GM12878 (cell line): ENCODE measurements at regions not wholly inside any gene's neighbourhood (a gene's known extent, or its start where the extent isn't known, plus 50 kb on each side); places are given as distances from the start of the nearest gene placed in this dataset.

Experiments used
- BRCA1 ChIP-seq: IDR thresholded peaks from 2 replicates; pipeline ENCODE4 v1.6.1; 2011; ENCODE audit warnings: low read depth, low read length, improper control_type of control experiment
- CBFB ChIP-seq: IDR thresholded peaks from 2 replicates; pipeline ENCODE4 v1.6.1; 2016; ENCODE audit warnings: antibody characterized with exemption, low read depth
- CREB1 ChIP-seq: IDR thresholded peaks from 2 replicates; pipeline ENCODE4 v1.6.1; 2012; ENCODE audit warnings: low read depth, mild to moderate bottlenecking, inconsistent platforms
- HDAC2 ChIP-seq: fragments of 200-600 bp; sonication (generic); IDR thresholded peaks from 2 replicates; pipeline ENCODE4 v1.6.1; 2017
- JUNB ChIP-seq: IDR thresholded peaks from 2 replicates; pipeline ENCODE4 v1.6.1; 2016; ENCODE audit warnings: antibody characterized with exemption, mild to moderate bottlenecking
- MTA2 ChIP-seq: fragments of 450-650 bp; IDR thresholded peaks from 2 replicates; pipeline ENCODE4 v1.6.1; 2016; ENCODE audit warnings: low read depth, mild to moderate bottlenecking, moderate library complexity
- MXI1 ChIP-seq: fragments of 150-350 bp; IDR thresholded peaks from 2 replicates; pipeline ENCODE4 v1.6.1; 2011; ENCODE audit warnings: low read depth, mild to moderate bottlenecking, inconsistent platforms, low read length, improper control_type of control experiment
- MYC ChIP-seq: IDR thresholded peaks from 2 replicates; pipeline ENCODE4 v1.6.1; 2011; ENCODE audit warnings: mild to moderate bottlenecking, low read length, moderate library complexity, inconsistent platforms; ENCODE audit not compliant: insufficient read depth, insufficient replicate concordance, insufficient read length, severe bottlenecking
- NFYB ChIP-seq: IDR thresholded peaks from 2 replicates; pipeline ENCODE4 v1.6.1; 2011; ENCODE audit warnings: low read depth, mild to moderate bottlenecking, low read length, improper control_type of control experiment, moderate library complexity; ENCODE audit not compliant: insufficient read depth
- NR2C1 ChIP-seq: fragments of 450-650 bp; IDR thresholded peaks from 2 replicates; pipeline ENCODE4 v1.6.1; 2017; ENCODE audit warnings: antibody characterized with exemption, mild to moderate bottlenecking, moderate library complexity
- SIN3A ChIP-seq: IDR thresholded peaks from 2 replicates; pipeline ENCODE4 v1.6.1; 2012; ENCODE audit warnings: low read depth, low read length, improper control_type of control experiment
- SMAD1 ChIP-seq: fragments of 450-650 bp; IDR thresholded peaks from 2 replicates; pipeline ENCODE4 v1.6.1; 2018; ENCODE audit warnings: mild to moderate bottlenecking, low read depth; ENCODE audit not compliant: partially characterized antibody
- SMC3 ChIP-seq: IDR thresholded peaks from 2 replicates; pipeline ENCODE4 v1.6.1; 2011; ENCODE audit warnings: low read length, improper control_type of control experiment, borderline replicate concordance
- SP1 ChIP-seq: IDR thresholded peaks from one replicate; pipeline ENCODE4 v1.6.1; 2011; ENCODE audit warnings: low read depth, low read length
- TARDBP ChIP-seq: IDR thresholded peaks from 2 replicates; pipeline ENCODE4 v1.6.1; 2016; ENCODE audit warnings: borderline replicate concordance
- TCF7 ChIP-seq: IDR thresholded peaks from 2 replicates; pipeline ENCODE4 v1.6.1; 2014; ENCODE audit warnings: antibody characterized with exemption, borderline replicate concordance
- ZNF207 ChIP-seq: fragments of 450-650 bp; IDR thresholded peaks from 2 replicates; pipeline ENCODE4 v1.6.1; 2014; ENCODE audit warnings: antibody characterized with exemption, mild to moderate bottlenecking, borderline replicate concordance
- ZNF384 ChIP-seq: IDR thresholded peaks from 2 replicates; pipeline ENCODE4 v1.6.1; 2012; ENCODE audit warnings: low read depth, mild to moderate bottlenecking, low read length, improper control_type of control experiment, borderline replicate concordance
- TF ChIP-seq, protein P1 (sequence below): fragments of 150-350 bp; IDR thresholded peaks from 2 replicates; pipeline ENCODE4 v1.6.1; 2016; ENCODE audit warnings: low read depth, low read length
- TF ChIP-seq, protein P2 (sequence below): IDR thresholded peaks from 2 replicates; pipeline ENCODE4 v1.6.1; 2011; ENCODE audit warnings: borderline replicate concordance, low read depth, mild to moderate bottlenecking, moderate library complexity, low read length; ENCODE audit not compliant: insufficient read depth, poor library complexity, severe bottlenecking
- TF ChIP-seq, protein P3 (sequence below): fragments of 450-650 bp; IDR thresholded peaks from 2 replicates; pipeline ENCODE4 v1.6.1; 2017; ENCODE audit warnings: mild to moderate bottlenecking
- TF ChIP-seq, protein P4 (sequence below): fragments of 150-350 bp; IDR thresholded peaks from 2 replicates; pipeline ENCODE4 v1.6.1; 2014; ENCODE audit warnings: mild to moderate bottlenecking, low read depth, low read length
- TF ChIP-seq, protein P5 (sequence below): fragments of 450-650 bp; conservative IDR thresholded peaks from 2 replicates; pipeline ENCODE4 v1.6.1; 2017; ENCODE audit warnings: mild to moderate bottlenecking, moderate library complexity

DNA sequence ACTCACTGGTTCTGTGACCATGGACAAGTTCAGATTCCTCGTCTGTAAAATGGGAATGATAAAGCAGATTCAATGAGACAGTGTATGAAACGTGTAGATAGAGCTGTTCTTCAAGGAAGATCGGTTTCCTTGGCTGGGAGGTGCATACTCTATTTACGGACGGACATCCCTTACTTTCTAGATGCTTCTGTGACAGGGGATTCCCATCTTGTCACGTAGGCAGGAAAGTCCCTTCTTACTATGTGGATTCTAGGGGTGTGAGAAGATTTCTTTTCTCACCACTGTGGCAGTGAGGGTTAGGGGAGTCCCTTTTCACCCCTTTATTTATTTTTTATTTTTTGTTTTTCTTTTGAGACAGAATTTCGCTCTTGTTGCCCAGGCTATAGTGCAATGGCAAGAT, 180.9 kb upstream of the TBL1XR1 start (continued):
- TF ChIP-seq, protein P1, sequence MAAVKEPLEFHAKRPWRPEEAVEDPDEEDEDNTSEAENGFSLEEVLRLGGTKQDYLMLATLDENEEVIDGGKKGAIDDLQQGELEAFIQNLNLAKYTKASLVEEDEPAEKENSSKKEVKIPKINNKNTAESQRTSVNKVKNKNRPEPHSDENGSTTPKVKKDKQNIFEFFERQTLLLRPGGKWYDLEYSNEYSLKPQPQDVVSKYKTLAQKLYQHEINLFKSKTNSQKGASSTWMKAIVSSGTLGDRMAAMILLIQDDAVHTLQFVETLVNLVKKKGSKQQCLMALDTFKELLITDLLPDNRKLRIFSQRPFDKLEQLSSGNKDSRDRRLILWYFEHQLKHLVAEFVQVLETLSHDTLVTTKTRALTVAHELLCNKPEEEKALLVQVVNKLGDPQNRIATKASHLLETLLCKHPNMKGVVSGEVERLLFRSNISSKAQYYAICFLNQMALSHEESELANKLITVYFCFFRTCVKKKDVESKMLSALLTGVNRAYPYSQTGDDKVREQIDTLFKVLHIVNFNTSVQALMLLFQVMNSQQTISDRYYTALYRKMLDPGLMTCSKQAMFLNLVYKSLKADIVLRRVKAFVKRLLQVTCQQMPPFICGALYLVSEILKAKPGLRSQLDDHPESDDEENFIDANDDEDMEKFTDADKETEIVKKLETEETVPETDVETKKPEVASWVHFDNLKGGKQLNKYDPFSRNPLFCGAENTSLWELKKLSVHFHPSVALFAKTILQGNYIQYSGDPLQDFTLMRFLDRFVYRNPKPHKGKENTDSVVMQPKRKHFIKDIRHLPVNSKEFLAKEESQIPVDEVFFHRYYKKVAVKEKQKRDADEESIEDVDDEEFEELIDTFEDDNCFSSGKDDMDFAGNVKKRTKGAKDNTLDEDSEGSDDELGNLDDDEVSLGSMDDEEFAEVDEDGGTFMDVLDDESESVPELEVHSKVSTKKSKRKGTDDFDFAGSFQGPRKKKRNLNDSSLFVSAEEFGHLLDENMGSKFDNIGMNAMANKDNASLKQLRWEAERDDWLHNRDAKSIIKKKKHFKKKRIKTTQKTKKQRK: no peak
- TF ChIP-seq MXI1 (no peak), TCF7 (no peak), SMAD1 (no peak), SIN3A (no peak), JUNB (no peak), BRCA1 (no peak), CBFB (no peak), HDAC2 (no peak), ZNF207 (no peak), ZNF384 (no peak), CREB1 (peak; percentile 53; the same call in 1 of the 2 replicates), NR2C1 (no peak), SMC3 (no peak), MYC (no peak), NFYB (no peak), MTA2 (peak; percentile 27; the same call in 1 of the 2 replicates), SP1 (peak; percentile 27), TARDBP (no peak)
- TF ChIP-seq, protein P2, sequence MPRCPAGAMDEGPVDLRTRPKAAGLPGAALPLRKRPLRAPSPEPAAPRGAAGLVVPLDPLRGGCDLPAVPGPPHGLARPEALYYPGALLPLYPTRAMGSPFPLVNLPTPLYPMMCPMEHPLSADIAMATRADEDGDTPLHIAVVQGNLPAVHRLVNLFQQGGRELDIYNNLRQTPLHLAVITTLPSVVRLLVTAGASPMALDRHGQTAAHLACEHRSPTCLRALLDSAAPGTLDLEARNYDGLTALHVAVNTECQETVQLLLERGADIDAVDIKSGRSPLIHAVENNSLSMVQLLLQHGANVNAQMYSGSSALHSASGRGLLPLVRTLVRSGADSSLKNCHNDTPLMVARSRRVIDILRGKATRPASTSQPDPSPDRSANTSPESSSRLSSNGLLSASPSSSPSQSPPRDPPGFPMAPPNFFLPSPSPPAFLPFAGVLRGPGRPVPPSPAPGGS: no peak
- TF ChIP-seq, protein P3, sequence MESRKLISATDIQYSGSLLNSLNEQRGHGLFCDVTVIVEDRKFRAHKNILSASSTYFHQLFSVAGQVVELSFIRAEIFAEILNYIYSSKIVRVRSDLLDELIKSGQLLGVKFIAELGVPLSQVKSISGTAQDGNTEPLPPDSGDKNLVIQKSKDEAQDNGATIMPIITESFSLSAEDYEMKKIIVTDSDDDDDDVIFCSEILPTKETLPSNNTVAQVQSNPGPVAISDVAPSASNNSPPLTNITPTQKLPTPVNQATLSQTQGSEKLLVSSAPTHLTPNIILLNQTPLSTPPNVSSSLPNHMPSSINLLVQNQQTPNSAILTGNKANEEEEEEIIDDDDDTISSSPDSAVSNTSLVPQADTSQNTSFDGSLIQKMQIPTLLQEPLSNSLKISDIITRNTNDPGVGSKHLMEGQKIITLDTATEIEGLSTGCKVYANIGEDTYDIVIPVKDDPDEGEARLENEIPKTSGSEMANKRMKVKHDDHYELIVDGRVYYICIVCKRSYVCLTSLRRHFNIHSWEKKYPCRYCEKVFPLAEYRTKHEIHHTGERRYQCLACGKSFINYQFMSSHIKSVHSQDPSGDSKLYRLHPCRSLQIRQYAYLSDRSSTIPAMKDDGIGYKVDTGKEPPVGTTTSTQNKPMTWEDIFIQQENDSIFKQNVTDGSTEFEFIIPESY: no peak
- TF ChIP-seq, protein P4, sequence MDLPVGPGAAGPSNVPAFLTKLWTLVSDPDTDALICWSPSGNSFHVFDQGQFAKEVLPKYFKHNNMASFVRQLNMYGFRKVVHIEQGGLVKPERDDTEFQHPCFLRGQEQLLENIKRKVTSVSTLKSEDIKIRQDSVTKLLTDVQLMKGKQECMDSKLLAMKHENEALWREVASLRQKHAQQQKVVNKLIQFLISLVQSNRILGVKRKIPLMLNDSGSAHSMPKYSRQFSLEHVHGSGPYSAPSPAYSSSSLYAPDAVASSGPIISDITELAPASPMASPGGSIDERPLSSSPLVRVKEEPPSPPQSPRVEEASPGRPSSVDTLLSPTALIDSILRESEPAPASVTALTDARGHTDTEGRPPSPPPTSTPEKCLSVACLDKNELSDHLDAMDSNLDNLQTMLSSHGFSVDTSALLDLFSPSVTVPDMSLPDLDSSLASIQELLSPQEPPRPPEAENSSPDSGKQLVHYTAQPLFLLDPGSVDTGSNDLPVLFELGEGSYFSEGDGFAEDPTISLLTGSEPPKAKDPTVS: peak; percentile 88
- TF ChIP-seq, protein P5, sequence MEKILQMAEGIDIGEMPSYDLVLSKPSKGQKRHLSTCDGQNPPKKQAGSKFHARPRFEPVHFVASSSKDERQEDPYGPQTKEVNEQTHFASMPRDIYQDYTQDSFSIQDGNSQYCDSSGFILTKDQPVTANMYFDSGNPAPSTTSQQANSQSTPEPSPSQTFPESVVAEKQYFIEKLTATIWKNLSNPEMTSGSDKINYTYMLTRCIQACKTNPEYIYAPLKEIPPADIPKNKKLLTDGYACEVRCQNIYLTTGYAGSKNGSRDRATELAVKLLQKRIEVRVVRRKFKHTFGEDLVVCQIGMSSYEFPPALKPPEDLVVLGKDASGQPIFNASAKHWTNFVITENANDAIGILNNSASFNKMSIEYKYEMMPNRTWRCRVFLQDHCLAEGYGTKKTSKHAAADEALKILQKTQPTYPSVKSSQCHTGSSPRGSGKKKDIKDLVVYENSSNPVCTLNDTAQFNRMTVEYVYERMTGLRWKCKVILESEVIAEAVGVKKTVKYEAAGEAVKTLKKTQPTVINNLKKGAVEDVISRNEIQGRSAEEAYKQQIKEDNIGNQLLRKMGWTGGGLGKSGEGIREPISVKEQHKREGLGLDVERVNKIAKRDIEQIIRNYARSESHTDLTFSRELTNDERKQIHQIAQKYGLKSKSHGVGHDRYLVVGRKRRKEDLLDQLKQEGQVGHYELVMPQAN: no peak
